Esophagus squamous epithelium (tissue), 5 donors: ENCODE measurements at regions not wholly inside any gene's neighbourhood (a gene's known extent, or its start where the extent isn't known, plus 50 kb on each side); places are given as distances from the start of the nearest gene placed in this dataset.

Experiments
- DNase-seq: peaks from one replicate; lab custom pipeline; 2025; lab: John Stamatoyannopoulos, UW
- H3K27ac ChIP-seq, 4 donors: fragments of 200-600 bp; sonication (generic); one replicate each; pipeline ENCODE4 v1.5.1; 2016 to 2019; ENCODE audit warnings: mild to moderate bottlenecking in 1 of 4
- H3K27me3 ChIP-seq, 4 donors: fragments of 200-600 bp; sonication (generic); 1 replicate in 3 of 4; 2 replicates in 1 of 4; pipeline versions ENCODE4 v1.5.1 to v1.6.0; 2017 to 2021; ENCODE audit warnings: antibody characterized with exemption in 1 of 4
- H3K36me3 ChIP-seq, 3 donors: fragments of 200-600 bp; sonication (generic); one replicate each; pipeline ENCODE4 v1.5.1; 2016 to 2019
- H3K4me1 ChIP-seq, 3 donors: fragments of 200-600 bp; sonication (generic); one replicate each; pipeline ENCODE4 v1.5.1; 2017 to 2019
- H3K4me3 ChIP-seq, 4 donors: fragments of 200-600 bp; sonication (generic); 1 replicate in 3 of 4; 2 replicates in 1 of 4; pipeline ENCODE4 v1.5.1; 2016 to 2019; ENCODE audit warnings: mild to moderate bottlenecking in 2 of 4, moderate library complexity in 1 of 4
- H3K9me3 ChIP-seq, 3 donors: fragments of 200-600 bp; sonication (generic); one replicate each; pipeline ENCODE4 v1.5.1; 2016 to 2019
- CTCF ChIP-seq, 6 experiments: fragments of 450-650 bp in 4 of 6; fragments of 200-600 bp in 2 of 6; sonication (generic) in 2 of 6; IDR thresholded peaks; one replicate each; pipeline ENCODE4 v1.5.1; 2016 to 2019; ENCODE audit warnings: antibody characterized with exemption in 6 of 6, mild to moderate bottlenecking in 4 of 6, moderate library complexity in 4 of 6
- POLR2A ChIP-seq, 4 donors: fragments of 450-650 bp; IDR thresholded peaks; one replicate each; pipeline ENCODE4 v1.6.1; 2017; ENCODE audit warnings: antibody characterized with exemption in 4 of 4, mild to moderate bottlenecking in 4 of 4, moderate library complexity in 3 of 4
- WGBS, 2 donors: methylation state at CpG; one replicate each; pipeline ENCODE4 v1.1.5; 2018; 5-methylcytosine and 5-hydroxymethylcytosine counted together
- intact Hi-C: fragments of 100-400 bp; cut with DNase I; formaldehyde crosslinking; loops from one replicate; pipeline ENCODE4 v1.15.0; 2022
- donor health status: DM: yes; HTN: yes; CAD: no.

- no peaks in the 10 kb centered on the region for H3K36me3 ChIP-seq
- DNase-seq: no peak
- peaks cover 0 to 13% (median 0%) of the 10 kb centered on the region in 3 donors for H3K4me1 ChIP-seq
- no peak overlapping the region for H3K4me3 ChIP-seq
- no peaks in the 10 kb centered on the region for H3K9me3 ChIP-seq
- WGBS, 2 donors: 32 to 53% methylated on average over 4 of the region's 4 CpGs
- TF ChIP-seq POLR2A (IDR thresholded peaks at IDR 0.05) (no peak), CTCF (IDR thresholded peaks at IDR 0.05) (no peak)
- intact Hi-C loops: no loop called here
- H3K27ac ChIP-seq: no peak overlapping the region
- H3K27me3 ChIP-seq: no peaks in the 10 kb centered on the region
Measured at GRCh38 chr18:9025091-9025838, 77.2 kb upstream of the NDUFV2 start.

DNA sequence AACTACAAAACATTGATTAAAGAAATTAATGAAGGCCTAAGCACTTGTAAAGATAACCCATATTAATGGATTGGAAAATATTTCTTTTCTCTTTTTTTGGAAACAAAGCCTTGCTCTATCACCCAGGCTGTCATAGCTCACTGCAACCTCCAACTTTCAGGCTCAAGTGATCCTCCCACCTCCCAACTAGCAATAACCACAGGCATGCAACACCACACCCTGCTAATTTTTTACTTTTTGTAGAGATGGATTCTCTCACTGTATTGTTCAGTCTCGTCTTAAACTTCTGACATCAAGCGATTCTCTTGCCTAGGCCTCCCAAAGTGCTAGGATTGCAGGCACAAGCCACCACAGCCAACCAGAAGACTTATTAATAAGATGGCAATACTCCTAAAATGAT lies 73.4 kb upstream of the NDUFV2 start:
- H3K27ac ChIP-seq: no peak overlapping the region
- no peaks in the 10 kb centered on the region for H3K9me3 ChIP-seq
- no peak for DNase-seq
- 88 to 100% methylated on average over 2 of the region's 2 CpGs for WGBS, 2 donors
- no peak overlapping the region for H3K4me3 ChIP-seq
- intact Hi-C loops: no loop called here
- H3K4me1 ChIP-seq: peaks cover 0 to 4% (median 0%) of the 10 kb centered on the region in 3 donors
- H3K36me3 ChIP-seq: no peaks in the 10 kb centered on the region
- TF ChIP-seq POLR2A (IDR thresholded peaks at IDR 0.05) (no peak), CTCF (IDR thresholded peaks at IDR 0.05) (no peak)
- H3K27me3 ChIP-seq: no peaks in the 10 kb centered on the region

DNA sequence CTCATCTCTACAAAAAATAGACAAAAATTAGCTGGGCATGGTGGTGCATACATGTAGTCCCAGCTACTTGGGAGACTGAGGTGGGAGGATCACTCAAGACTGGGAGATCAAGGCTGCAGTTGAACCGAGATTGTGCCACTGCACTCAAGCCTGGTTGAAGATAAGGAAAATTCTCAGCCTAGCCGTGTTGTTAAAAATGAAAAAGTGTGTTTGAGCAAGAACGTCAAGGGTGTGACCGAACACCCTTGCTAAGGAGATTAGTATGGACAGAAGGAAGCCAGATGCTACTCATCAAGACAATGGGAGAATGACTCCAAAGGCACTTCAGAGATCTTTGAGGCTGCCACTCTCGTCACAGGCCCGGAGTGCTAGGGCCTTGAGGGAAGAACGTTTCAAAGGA lies 70.0 kb upstream of the NDUFV2 start:
- 81 to 93% methylated on average over 7 of the region's 7 CpGs for WGBS, 2 donors
- Histone ChIP-seq H3K36me3 (no peaks in the 10 kb centered on the region), H3K4me3 (no peak overlapping the region), H3K4me1 (peaks cover 0 to 4% (median 2%) of the 10 kb centered on the region in 3 donors), H3K27me3 (no peaks in the 10 kb centered on the region), H3K9me3 (no peaks in the 10 kb centered on the region), H3K27ac (no peak overlapping the region)
- TF ChIP-seq CTCF (IDR thresholded peaks at IDR 0.05): no peak
- no peak for TF ChIP-seq POLR2A (IDR thresholded peaks at IDR 0.05)
- intact Hi-C loops: no loop called here
- DNase-seq: no peak

DNA sequence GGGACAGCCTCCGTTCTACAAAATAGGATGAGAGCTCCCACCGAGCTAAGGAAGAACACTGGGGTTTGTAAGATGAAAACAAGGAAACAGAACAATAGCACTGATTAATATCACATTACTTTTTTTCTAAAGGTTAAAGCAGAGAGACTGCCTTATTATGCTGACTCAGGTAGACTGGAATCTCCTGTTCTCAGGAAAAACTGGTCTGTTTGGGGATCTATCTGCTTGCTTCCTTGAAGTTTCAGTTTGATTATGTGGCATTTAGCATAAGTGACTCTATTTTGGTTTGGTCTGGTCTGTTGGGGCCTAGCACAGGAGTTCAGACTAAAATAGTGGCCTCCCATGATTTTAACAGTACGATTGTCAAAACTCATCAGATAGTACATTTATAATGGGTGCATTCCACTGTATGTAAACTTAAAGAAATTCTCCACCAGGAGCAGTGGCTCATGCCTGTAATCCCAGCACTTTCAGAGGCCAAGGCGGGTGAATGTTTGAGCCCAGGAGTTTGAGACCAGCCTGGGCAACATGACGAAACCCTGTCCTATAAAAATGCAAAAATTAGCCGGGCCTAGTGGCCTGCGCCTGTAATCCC lies 64.1 kb upstream of the NDUFV2 start:
- peak overlapping the region; percentile 49 to 80 (median 70) for H3K27ac ChIP-seq
- intact Hi-C loops: no loop called here
- WGBS, 2 donors: 58 to 70% methylated on average over 7 of the region's 7 CpGs
- H3K4me3 ChIP-seq: no peak overlapping the region
- no peaks in the 10 kb centered on the region for H3K36me3 ChIP-seq
- H3K4me1 ChIP-seq: peaks cover 7 to 28% (median 10%) of the 10 kb centered on the region in 3 donors
- TF ChIP-seq POLR2A (IDR thresholded peaks at IDR 0.05): no peak
- no peak for TF ChIP-seq CTCF (IDR thresholded peaks at IDR 0.05)
- H3K9me3 ChIP-seq: no peaks in the 10 kb centered on the region
- H3K27me3 ChIP-seq: no peaks in the 10 kb centered on the region
- no peak for DNase-seq

GRCh38 chr18:9039441-9040071 lies 62.9 kb upstream of the NDUFV2 start:
- Histone ChIP-seq H3K27me3 (no peaks in the 10 kb centered on the region), H3K4me1 (peaks cover 7 to 28% (median 10%) of the 10 kb centered on the region in 3 donors), H3K9me3 (no peaks in the 10 kb centered on the region), H3K27ac (peak overlapping the region in 2 of 4 donors; percentile 60 to 80), H3K36me3 (no peaks in the 10 kb centered on the region), H3K4me3 (no peak overlapping the region)
- TF ChIP-seq POLR2A (IDR thresholded peaks at IDR 0.05) (no peak), CTCF (IDR thresholded peaks at IDR 0.05) (no peak)
- intact Hi-C loops: no loop called here
- no peak for DNase-seq
- 65 to 77% methylated on average over 3 of the region's 3 CpGs for WGBS, 2 donors
